Right lung (tissue), 2 donors: ENCODE measurements at regions not wholly inside any gene's neighbourhood (a gene's known extent, or its start where the extent isn't known, plus 50 kb on each side); places are given as distances from the start of the nearest gene placed in this dataset.

Experiments used
- DNase-seq, 2 donors: peaks; one replicate each; pipeline ENCODE4 v3.0.0-alpha.2; 2013

DNA sequence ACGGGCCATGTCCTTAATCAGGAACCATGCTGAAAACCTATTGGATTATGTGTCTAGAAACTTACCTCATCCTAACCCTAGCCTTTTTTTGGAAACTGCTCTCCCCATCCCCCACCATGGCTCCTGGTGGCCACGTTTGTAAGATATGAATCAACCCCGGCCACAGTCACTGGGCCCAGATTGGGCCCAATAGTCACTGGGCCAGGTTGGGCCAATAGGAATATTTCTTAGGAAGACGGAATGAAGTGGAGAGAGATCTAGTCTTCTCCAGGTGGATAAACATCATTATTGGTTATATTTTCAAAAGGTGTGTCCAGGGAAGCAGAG is 468.7 kb downstream of the ARHGEF28 start:
- DNase-seq = no peak

DNA sequence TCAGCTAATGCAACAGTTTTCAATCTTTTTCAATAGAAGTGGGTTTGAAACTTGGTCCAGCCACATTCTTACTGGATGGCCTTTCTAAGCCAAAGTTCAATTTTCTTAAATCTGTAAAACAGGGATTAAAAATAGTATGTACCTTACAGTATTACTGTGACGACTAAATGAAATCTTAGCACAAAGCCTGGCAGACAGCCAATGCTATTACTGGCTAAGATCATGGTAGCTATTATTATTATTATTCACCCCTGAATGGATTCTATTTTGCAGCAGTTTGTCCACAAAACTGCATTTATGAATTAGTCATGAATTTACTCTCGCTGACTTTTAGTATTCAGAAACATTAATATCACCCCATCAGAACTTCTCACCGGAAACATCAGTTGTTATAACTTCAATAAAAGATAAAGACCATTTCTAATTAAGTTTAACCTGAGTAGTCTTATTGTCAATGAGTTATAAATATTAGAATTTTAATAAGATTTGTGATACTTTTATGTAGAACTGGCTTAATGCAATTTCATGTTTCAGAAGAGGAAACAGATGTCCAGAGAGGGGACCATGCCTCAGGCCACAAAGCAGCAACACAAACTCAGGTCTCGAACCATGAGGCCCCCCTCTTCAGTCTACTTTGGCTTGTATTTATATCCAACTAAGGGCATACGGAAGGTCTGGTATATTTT is 468.2 kb downstream of the ARHGEF28 start:
- DNase-seq = no peak

DNA sequence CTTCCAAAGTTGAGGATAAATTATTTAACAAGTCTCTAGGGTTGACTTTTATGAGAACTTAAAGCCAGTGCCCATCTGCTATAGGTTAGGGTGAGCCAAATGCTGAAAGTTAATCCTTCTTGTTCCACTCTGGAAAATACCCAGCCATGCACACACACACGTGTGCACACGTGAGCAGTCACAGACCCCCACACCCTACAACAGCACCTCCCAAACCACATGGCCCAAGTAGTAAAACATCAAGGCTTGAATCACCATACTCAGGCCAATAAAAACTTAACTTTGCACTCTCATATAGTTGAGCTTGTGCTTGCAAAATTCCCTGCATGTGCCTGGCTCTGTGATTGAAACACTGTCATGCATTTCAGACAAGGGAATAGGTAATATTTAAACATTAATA is 467.6 kb downstream of the ARHGEF28 start:
- DNase-seq = no peak

- no peak for DNase-seq
These were observed 466.8 kb downstream of the ARHGEF28 start for GRCh38 chr5:74092766-74093165.

GRCh38 chr5:74085782-74086181 is 459.8 kb downstream of the ARHGEF28 start:
- DNase-seq = no peak

- no peak for DNase-seq
These were observed 459.2 kb downstream of the ARHGEF28 start for GRCh38 chr5:74085186-74085585.

DNA sequence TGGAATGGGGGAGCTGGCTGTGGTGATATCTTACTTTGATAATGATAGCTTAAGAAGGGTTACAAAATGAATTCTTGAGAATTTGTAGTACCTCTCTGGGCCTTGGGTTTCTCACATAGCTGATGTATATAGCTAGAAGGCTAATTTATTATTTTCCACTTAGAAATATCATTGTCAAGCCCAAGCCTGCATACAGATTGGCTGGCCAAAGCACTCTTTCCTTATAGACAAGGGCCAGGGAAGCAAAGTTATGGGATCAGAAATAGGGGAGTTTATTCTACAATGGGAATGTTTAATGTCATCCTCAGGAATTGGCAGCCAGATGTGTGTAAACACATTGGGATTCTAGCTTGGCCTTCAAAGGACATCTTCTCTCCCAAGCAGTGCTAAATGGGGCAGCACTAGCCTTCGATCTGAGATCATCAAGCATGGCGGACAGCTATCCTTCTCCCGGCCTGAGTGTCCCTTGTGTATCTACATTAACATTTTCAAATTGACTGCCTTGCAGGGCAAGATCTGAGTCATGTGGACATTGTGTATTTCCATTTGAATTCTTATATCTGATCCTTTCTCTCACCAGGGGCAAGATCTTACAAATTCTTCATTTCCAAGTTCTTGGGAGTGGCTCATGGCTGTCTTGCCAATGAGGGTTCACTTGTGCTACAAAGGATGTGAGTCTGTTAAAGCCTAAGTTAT is 457.2 kb downstream of the ARHGEF28 start:
- DNase-seq = no peak

- DNase-seq = no peak
These were observed 456.6 kb downstream of the ARHGEF28 start for GRCh38 chr5:74082512-74083055.

GRCh38 chr5:74081126-74081525 is 455.1 kb downstream of the ARHGEF28 start:
- DNase-seq = no peak

GRCh38 chr5:74079971-74080556 is 454.1 kb downstream of the ARHGEF28 start:
- DNase-seq = no peak

DNA sequence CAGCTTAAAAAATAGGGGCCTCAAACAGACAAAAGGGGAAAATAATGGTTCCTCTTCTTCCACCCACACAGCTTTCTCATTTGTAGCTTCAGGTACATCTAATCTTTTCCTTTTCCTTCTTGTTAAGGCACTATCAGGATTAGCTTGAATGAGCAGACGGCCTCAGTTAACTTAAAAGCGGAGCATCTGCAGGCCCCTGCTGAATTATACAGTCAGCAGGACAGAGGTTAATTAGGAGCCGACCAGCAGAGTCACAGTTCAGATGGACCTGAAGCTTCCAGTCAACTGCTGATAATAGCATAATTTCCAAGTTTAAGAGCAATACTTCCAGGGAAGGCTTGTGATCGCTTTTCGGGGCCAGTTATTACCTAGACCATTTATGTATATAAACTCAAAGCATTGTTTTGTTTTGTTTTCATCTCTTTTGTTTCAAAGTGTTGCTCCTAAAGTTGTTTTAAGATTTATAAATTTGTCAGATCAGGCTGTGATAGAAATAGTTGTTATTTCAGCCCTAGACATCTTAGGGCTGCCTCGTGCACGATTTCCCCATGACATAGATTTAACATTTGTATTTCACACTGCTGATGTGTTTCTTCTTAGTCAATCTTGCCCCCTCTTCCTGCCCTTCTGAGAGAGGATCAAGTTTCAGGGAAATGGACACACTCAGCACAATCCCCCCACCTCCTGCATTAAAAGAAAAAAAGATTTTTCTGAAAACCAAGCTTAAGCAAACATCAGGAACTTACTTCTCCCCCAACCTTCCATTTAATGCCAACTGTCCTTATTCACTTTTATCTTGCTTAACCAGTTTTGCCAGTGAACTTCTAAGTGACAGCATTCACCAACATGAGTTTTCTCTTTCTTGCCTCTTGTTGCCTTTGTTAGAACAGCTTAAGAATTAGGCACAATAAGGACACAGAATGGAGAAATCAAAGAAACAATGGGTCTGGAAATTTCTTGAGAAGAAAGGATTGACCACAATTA is 449.8 kb downstream of the ARHGEF28 start:
- no peak for DNase-seq

DNA sequence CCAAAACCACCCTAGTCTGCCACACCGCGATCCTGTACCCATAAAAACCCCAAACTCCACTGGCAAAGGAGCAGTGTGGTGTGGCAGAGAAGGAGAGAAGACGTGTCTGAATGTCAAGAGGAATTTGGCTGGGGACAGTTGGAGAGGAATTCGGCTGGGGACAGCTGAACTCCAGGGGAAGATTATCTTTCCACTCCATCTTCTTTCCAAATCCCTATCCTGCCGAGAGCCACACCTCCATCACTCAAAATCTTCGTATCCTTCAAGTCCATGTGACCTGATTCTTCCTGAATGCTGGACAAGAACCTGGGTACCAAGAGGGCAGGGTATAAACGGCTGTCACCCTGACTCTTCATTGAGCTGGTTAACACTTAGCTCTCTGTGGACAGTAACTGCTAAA is 448.1 kb downstream of the ARHGEF28 start:
- no peak for DNase-seq

DNA sequence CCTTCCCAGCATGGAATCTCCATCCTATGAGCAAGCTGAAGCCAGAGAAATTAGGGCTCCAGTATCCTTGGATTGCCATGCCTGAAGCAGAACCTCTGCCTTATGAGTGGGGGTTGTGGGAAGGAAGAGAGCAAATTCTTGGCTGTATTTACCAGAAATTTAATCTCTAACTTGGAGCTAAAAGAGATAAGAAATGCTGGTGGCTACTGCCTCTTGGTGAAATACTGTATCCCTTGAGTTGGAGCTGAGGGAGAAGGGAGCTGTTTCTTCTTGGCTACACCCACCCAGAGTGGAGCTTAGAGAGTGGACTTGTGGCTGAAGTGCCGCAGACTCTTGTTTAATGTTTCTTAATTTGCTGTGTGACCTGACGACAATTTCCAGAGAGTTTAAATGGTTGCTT is 447.3 kb downstream of the ARHGEF28 start:
- DNase-seq = no peak

- DNase-seq = no peak
These were observed 446.6 kb downstream of the ARHGEF28 start for GRCh38 chr5:74072646-74073045.

DNA sequence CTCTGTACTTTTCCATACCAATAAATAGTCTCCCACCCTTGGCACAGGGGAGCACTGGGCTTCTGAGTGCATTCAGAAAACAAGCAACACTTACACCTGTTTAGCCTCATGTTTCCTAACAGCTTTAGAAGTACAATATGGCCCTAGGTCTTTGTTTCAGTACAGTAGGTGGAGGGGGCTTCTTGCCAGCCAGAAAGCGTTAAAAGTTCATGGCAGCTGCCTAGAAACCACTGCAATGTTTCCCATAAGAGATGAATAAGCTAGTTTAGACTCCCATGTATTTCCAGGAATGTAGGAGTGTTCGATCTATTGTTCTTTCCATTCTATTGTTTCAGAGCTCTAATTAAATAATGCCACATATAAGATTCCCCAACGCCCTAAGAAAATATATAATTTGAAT is 444.8 kb downstream of the ARHGEF28 start:
- no peak for DNase-seq

- DNase-seq = no peak
These were observed 443.7 kb downstream of the ARHGEF28 start for GRCh38 chr5:74069741-74070140.

DNA sequence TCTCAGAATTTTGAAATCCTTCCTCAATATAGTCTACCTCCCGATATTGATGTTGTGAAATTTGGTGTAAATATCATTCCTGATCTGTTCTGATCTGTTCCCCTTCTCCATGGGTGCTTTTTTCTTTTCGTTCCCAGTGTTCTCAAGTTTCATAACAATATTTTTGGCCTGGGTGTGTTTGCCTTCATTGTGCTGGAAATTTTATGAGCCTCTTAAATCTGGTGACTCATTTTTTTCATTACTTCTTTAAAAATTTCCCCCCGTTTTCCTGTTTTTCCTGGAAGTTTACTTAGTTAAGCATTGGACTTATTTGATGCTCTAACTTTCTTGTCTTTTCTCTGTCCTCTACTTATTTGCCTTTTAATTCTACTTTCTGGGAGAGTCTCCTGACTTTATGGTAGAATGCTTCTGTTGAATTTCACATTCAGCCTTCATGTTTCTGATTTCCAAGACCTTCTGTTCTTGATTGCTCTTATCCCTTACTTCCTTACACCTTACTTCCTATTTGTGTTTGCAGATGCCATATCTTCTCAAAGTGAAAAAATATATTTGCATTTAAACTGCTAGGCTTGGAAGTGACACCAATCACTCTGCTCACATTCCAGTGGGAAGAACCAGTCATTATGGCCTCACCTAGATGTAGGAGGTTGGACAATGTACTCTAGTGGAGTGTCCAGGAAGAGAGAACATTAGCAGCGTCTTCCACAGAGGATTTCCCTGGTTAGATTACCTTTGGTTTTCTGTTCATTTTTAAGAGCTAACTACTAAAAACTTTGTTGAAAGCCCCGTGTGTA is 441.9 kb downstream of the ARHGEF28 start:
- no peak for DNase-seq

DNA sequence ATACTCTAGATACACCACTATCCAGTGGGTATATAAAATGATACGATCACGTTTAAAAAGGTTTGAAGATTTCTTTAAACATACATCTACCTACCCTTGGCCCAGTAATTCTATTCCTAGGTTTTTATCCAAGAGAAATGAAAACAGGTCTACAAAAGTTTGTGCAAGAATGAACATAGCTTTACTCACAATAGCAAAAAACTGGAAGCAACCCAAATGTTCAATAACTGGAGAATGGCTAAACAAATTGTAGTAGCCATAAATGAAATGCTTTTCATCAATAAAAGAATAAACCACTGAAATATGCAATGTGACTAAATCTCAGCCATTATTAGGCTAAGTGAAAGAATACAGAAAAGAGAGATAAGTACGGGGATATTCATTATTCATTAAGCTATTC is 438.9 kb downstream of the ARHGEF28 start:
- DNase-seq = no peak

- no peak for DNase-seq
These were observed 438.2 kb downstream of the ARHGEF28 start for GRCh38 chr5:74064225-74064624.

GRCh38 chr5:74063821-74064220 is 437.8 kb downstream of the ARHGEF28 start:
- no peak for DNase-seq

DNA sequence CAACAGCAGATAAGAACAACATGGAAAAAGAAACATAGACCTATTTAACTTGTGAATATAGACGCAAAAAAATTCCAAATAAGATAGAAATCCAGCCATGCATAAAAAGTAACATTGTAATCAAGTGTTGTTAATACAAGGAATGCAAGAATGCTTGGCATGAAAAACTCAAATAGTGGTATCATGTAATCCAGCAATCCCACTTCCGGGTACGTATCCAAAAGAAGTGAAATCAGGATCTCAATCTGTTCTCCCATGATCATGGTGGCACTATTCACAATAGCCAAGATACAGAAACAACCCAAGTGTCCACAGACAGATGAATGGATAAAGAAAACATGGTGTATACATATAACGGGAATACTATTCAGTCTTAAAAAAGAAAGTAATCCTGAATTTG is 437.4 kb downstream of the ARHGEF28 start:
- DNase-seq = no peak
